ENCODE measurements at regions not wholly inside any gene's neighbourhood (a gene's known extent, or its start where the extent isn't known, plus 50 kb on each side); places are given as distances from the start of the nearest gene placed in this dataset.
"Not testable (repeated sequence)": the region's sequence is repeated elsewhere in the genome, so short reads cannot be mapped to it uniquely, and the experiment has no call there.

- Mint-ChIP-seq H3K27ac (no peak overlapping the region), H3K36me3 (ENCODE audit: low read depth) (no peaks in the 10 kb centered on the region), H3K9me3 (no peaks in the 10 kb centered on the region), H3K4me1 (no peaks in the 10 kb centered on the region), H3K4me3 (no peak overlapping the region), H3K27me3 (no peaks in the 10 kb centered on the region)
- no peak for DNase-seq
- POLR2A ChIA-PET = no interaction called here
- CTCF ChIA-PET = no interaction called here
Observed at GRCh38 chr2:41167014-41167413, 715.1 kb upstream of the SLC8A1 start.

GRCh38 chr2:41169744-41170143, 717.9 kb upstream of the SLC8A1 start:
- ChIA-PET CTCF (interaction anchor here (1.1 kb wide), 1 partner anchor 9 kb away, joined by 4 read pairs; no protein-coding TSS in a partner anchor), POLR2A (no interaction called here)
- Mint-ChIP-seq H3K27me3 (no peaks in the 10 kb centered on the region), H3K9me3 (no peaks in the 10 kb centered on the region), H3K4me3 (no peak overlapping the region), H3K27ac (no peak overlapping the region), H3K36me3 (ENCODE audit: low read depth) (no peaks in the 10 kb centered on the region), H3K4me1 (no peaks in the 10 kb centered on the region)
- no peak for DNase-seq

GRCh38 chr2:41170589-41170988, 718.7 kb upstream of the SLC8A1 start:
- H3K4me1 Mint-ChIP-seq = no peaks in the 10 kb centered on the region
- no peak overlapping the region for H3K4me3 Mint-ChIP-seq
- CTCF ChIA-PET = interaction anchor here (1.1 kb wide), 1 partner anchor 9 kb away, joined by 4 read pairs; no protein-coding TSS in a partner anchor
- DNase-seq = no peak
- no peaks in the 10 kb centered on the region for H3K27me3 Mint-ChIP-seq
- no peak overlapping the region for H3K27ac Mint-ChIP-seq
- POLR2A ChIA-PET = no interaction called here
- no peaks in the 10 kb centered on the region for H3K36me3 Mint-ChIP-seq (ENCODE audit: low read depth)
- H3K9me3 Mint-ChIP-seq = no peaks in the 10 kb centered on the region

GRCh38 chr2:41180387-41180786, 728.5 kb upstream of the SLC8A1 start:
- Mint-ChIP-seq H3K36me3 (ENCODE audit: low read depth) (no peaks in the 10 kb centered on the region), H3K4me1 (no peaks in the 10 kb centered on the region), H3K27me3 (no peaks in the 10 kb centered on the region), H3K27ac (no peak overlapping the region), H3K4me3 (no peak overlapping the region), H3K9me3 (no peaks in the 10 kb centered on the region)
- ChIA-PET CTCF (no interaction called here), POLR2A (no interaction called here)
- DNase-seq = no peak

- ChIA-PET CTCF (no interaction called here), POLR2A (no interaction called here)
- no peak overlapping the region for H3K4me3 Mint-ChIP-seq
- no peaks in the 10 kb centered on the region for H3K36me3 Mint-ChIP-seq (ENCODE audit: low read depth)
- H3K9me3 Mint-ChIP-seq = no peaks in the 10 kb centered on the region
- no peaks in the 10 kb centered on the region for H3K27me3 Mint-ChIP-seq
- H3K4me1 Mint-ChIP-seq = no peaks in the 10 kb centered on the region
- DNase-seq = no peak
- no peak overlapping the region for H3K27ac Mint-ChIP-seq
Observed at GRCh38 chr2:41182961-41183360, 731.1 kb upstream of the SLC8A1 start.

- Mint-ChIP-seq H3K4me3 (no peak overlapping the region), H3K9me3 (no peaks in the 10 kb centered on the region), H3K36me3 (ENCODE audit: low read depth) (no peaks in the 10 kb centered on the region), H3K4me1 (no peaks in the 10 kb centered on the region), H3K27ac (no peak overlapping the region), H3K27me3 (no peaks in the 10 kb centered on the region)
- ChIA-PET CTCF (no interaction called here), POLR2A (no interaction called here)
- no peak for DNase-seq
Observed at GRCh38 chr2:41187376-41188122, 735.7 kb upstream of the SLC8A1 start.

- ChIA-PET POLR2A (no interaction called here), CTCF (interaction anchor here (0.7 kb wide), 1 partner anchor 16 kb away, joined by 3 read pairs; no protein-coding TSS in a partner anchor)
- no peak overlapping the region for H3K4me3 Mint-ChIP-seq
- H3K4me1 Mint-ChIP-seq = no peaks in the 10 kb centered on the region
- H3K27me3 Mint-ChIP-seq = no peaks in the 10 kb centered on the region
- H3K36me3 Mint-ChIP-seq (ENCODE audit: low read depth) = no peaks in the 10 kb centered on the region
- DNase-seq = no peak
- no peaks in the 10 kb centered on the region for H3K9me3 Mint-ChIP-seq
- H3K27ac Mint-ChIP-seq = no peak overlapping the region
Observed at GRCh38 chr2:41194230-41194629, 742.3 kb upstream of the SLC8A1 start.

- no peak for DNase-seq
- Mint-ChIP-seq H3K36me3 (ENCODE audit: low read depth) (no peaks in the 10 kb centered on the region), H3K4me1 (no peaks in the 10 kb centered on the region), H3K9me3 (no peaks in the 10 kb centered on the region), H3K4me3 (no peak overlapping the region), H3K27me3 (no peaks in the 10 kb centered on the region), H3K27ac (no peak overlapping the region)
- CTCF ChIA-PET = no interaction called here
- POLR2A ChIA-PET = no interaction called here
Observed at GRCh38 chr2:41197781-41198180, 745.9 kb upstream of the SLC8A1 start.

GRCh38 chr2:41199334-41199733, 747.4 kb upstream of the SLC8A1 start:
- DNase-seq = no peak
- CTCF ChIA-PET = no interaction called here

GRCh38 chr2:41204315-41204714, 752.4 kb upstream of the SLC8A1 start:
- no peaks in the 10 kb centered on the region for H3K36me3 Mint-ChIP-seq (ENCODE audit: low read depth)

More at GRCh38 chr2:41199334-41199733, 747.4 kb upstream of the SLC8A1 start:
- no peaks in the 10 kb centered on the region for H3K27me3 Mint-ChIP-seq
- no peaks in the 10 kb centered on the region for H3K36me3 Mint-ChIP-seq (ENCODE audit: low read depth)
- POLR2A ChIA-PET = no interaction called here
- no peaks in the 10 kb centered on the region for H3K4me1 Mint-ChIP-seq
- no peaks in the 10 kb centered on the region for H3K9me3 Mint-ChIP-seq
- H3K27ac Mint-ChIP-seq = no peak overlapping the region
- H3K4me3 Mint-ChIP-seq = no peak overlapping the region

GRCh38 chr2:41206004-41206403, 754.1 kb upstream of the SLC8A1 start:
- no peaks in the 10 kb centered on the region for H3K36me3 Mint-ChIP-seq (ENCODE audit: low read depth)
- POLR2A ChIA-PET = no interaction called here
- no peak for DNase-seq
- CTCF ChIA-PET = no interaction called here
- no peaks in the 10 kb centered on the region for H3K27me3 Mint-ChIP-seq
- H3K4me3 Mint-ChIP-seq = no peak overlapping the region
- H3K9me3 Mint-ChIP-seq = no peaks in the 10 kb centered on the region
- H3K4me1 Mint-ChIP-seq = no peaks in the 10 kb centered on the region
- no peak overlapping the region for H3K27ac Mint-ChIP-seq

More at GRCh38 chr2:41204315-41204714, 752.4 kb upstream of the SLC8A1 start:
- no peak for DNase-seq
- Mint-ChIP-seq H3K9me3 (no peaks in the 10 kb centered on the region), H3K4me1 (no peaks in the 10 kb centered on the region), H3K27ac (no peak overlapping the region), H3K4me3 (no peak overlapping the region), H3K27me3 (no peaks in the 10 kb centered on the region)
- CTCF ChIA-PET = no interaction called here
- POLR2A ChIA-PET = no interaction called here

- DNase-seq = no peak
- no peaks in the 10 kb centered on the region for H3K27me3 Mint-ChIP-seq
- ChIA-PET CTCF (no interaction called here), POLR2A (no interaction called here)
- H3K4me3 Mint-ChIP-seq = no peak overlapping the region
- no peak overlapping the region for H3K27ac Mint-ChIP-seq
- H3K9me3 Mint-ChIP-seq = no peaks in the 10 kb centered on the region
- H3K4me1 Mint-ChIP-seq = no peaks in the 10 kb centered on the region
- no peaks in the 10 kb centered on the region for H3K36me3 Mint-ChIP-seq (ENCODE audit: low read depth)
Observed at GRCh38 chr2:41207578-41207977, 755.7 kb upstream of the SLC8A1 start.

GRCh38 chr2:41210030-41210429, 758.1 kb upstream of the SLC8A1 start:
- H3K4me1 Mint-ChIP-seq; H3K4me3 Mint-ChIP-seq; H3K27me3 Mint-ChIP-seq; H3K36me3 Mint-ChIP-seq (ENCODE audit: low read depth); H3K27ac Mint-ChIP-seq; DNase-seq; POLR2A ChIA-PET; H3K9me3 Mint-ChIP-seq: not testable (repeated sequence)
- CTCF ChIA-PET = interaction anchor here (0.6 kb wide), 2 partner anchors 16 to 1942 kb away, joined by 3 read pairs; no protein-coding TSS in a partner anchor

- DNase-seq = no peak
- H3K27me3 Mint-ChIP-seq = no peaks in the 10 kb centered on the region
- no peaks in the 10 kb centered on the region for H3K9me3 Mint-ChIP-seq
- no peaks in the 10 kb centered on the region for H3K36me3 Mint-ChIP-seq (ENCODE audit: low read depth)
- H3K4me1 Mint-ChIP-seq = no peaks in the 10 kb centered on the region
- ChIA-PET POLR2A (no interaction called here), CTCF (no interaction called here)
- no peak overlapping the region for H3K27ac Mint-ChIP-seq
- no peak overlapping the region for H3K4me3 Mint-ChIP-seq
Observed at GRCh38 chr2:41216978-41217377, 765.1 kb upstream of the SLC8A1 start.
